ENCODE measurements at regions not wholly inside any gene's neighbourhood (a gene's known extent, or its start where the extent isn't known, plus 50 kb on each side); places are given as distances from the start of the nearest gene placed in this dataset.

DNA sequence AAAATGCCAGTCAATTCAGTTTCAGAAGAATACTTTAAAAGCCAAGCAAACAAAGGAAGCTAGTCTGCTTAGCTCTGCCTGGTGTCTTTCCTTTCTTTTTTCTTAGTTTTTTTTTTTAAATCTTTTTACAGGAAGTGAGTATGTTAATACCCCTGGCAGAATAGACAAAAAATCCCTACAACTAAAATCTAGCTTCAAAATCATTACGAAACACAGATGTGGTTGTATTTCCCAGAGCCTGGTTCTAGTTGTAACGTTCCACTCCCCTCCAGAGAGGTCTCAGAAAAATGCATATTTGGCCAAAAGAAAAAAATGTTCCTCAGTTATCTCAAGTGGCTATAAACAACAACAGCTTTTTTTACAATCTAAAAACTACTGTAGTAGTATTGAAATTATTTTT lies 202.1 kb upstream of the RND3 start:
- TF ChIP-seq EP300 (IDR thresholded peaks at IDR 0.05): no peak
- TF ChIP-seq POLR2AphosphoS5 (IDR thresholded peaks at IDR 0.05): no peak

Data from esophagus muscularis mucosa (tissue), 3 donors.